ENCODE measurements at regions not wholly inside any gene's neighbourhood (a gene's known extent, or its start where the extent isn't known, plus 50 kb on each side); places are given as distances from the start of the nearest gene placed in this dataset.
A peak's percentile ranks its signal among the peaks of the same experiment; 100 is the strongest.

- peak; percentile 12 for DNase-seq
These were observed 496.4 kb downstream of the BUD13 start for GRCh38 chr11:116276051-116277044.

GRCh38 chr11:116275635-116276034, 497.2 kb downstream of the BUD13 start:
- no peak for DNase-seq

GRCh38 chr11:116274521-116274920, 498.3 kb downstream of the BUD13 start:
- DNase-seq: no peak

- no peak for DNase-seq
These were observed 500.5 kb downstream of the BUD13 start for GRCh38 chr11:116272181-116272789.

GRCh38 chr11:116271479-116271878, 501.3 kb downstream of the BUD13 start:
- DNase-seq: no peak

GRCh38 chr11:116267146-116267545, 505.6 kb downstream of the BUD13 start:
- DNase-seq: no peak

- no peak for DNase-seq
These were observed 509.0 kb downstream of the BUD13 start for GRCh38 chr11:116263770-116264169.

GRCh38 chr11:116263019-116263418, 509.8 kb downstream of the BUD13 start:
- no peak for DNase-seq

- DNase-seq: no peak
These were observed 510.4 kb downstream of the BUD13 start for GRCh38 chr11:116262370-116262769.

- no peak for DNase-seq
These were observed 511.2 kb downstream of the BUD13 start for GRCh38 chr11:116261606-116262005.

- no peak for DNase-seq
These were observed 514.0 kb downstream of the BUD13 start for GRCh38 chr11:116258821-116259220.

GRCh38 chr11:116257883-116258282, 514.9 kb downstream of the BUD13 start:
- DNase-seq: no peak

- DNase-seq: no peak
These were observed 515.7 kb downstream of the BUD13 start for GRCh38 chr11:116257092-116257491.

GRCh38 chr11:116256215-116256614, 516.6 kb downstream of the BUD13 start:
- no peak for DNase-seq

GRCh38 chr11:116255321-116255953, 517.4 kb downstream of the BUD13 start:
- peak; percentile 79 for DNase-seq

GRCh38 chr11:116250155-116250554, 522.6 kb downstream of the BUD13 start:
- DNase-seq: no peak

- no peak for DNase-seq
These were observed 523.2 kb downstream of the BUD13 start for GRCh38 chr11:116249561-116249960.

- DNase-seq: no peak
These were observed 527.9 kb downstream of the BUD13 start for GRCh38 chr11:116244889-116245288.

GRCh38 chr11:116244439-116244838, 528.3 kb downstream of the BUD13 start:
- DNase-seq: no peak

- no peak for DNase-seq
These were observed 528.8 kb downstream of the BUD13 start for GRCh38 chr11:116243991-116244390.

GRCh38 chr11:116242006-116242405, 530.8 kb downstream of the BUD13 start:
- no peak for DNase-seq

- DNase-seq: no peak
These were observed 532.1 kb downstream of the BUD13 start for GRCh38 chr11:116240710-116241109.

- DNase-seq: no peak
These were observed 533.5 kb downstream of the BUD13 start for GRCh38 chr11:116239247-116239646.
